GM12878 (cell line): ENCODE measurements at regions not wholly inside any gene's neighbourhood (a gene's known extent, or its start where the extent isn't known, plus 50 kb on each side); places are given as distances from the start of the nearest gene placed in this dataset.
"Not testable (repeated sequence)": the region's sequence is repeated elsewhere in the genome, so short reads cannot be mapped to it uniquely, and the experiment has no call there.

Experiments
- ATAC-seq: fragments of 200-7000 bp; cut with Tn5 transposase; 3 replicates; pipeline ENCODE4 v1.9.1; 2020; ENCODE audit warnings: mild to moderate bottlenecking, moderate library complexity
- BruUV-seq: library from RNA; stranded (reverse); fragments of 400-500 nt; replicated peaks from 2 replicates; lab custom pipeline; 2021; lab: Mats Ljungman, UMichigan
- CTCF ChIA-PET: fragments of 300-600 bp; sonication (Branson Sonifier 250); formaldehyde crosslinking; extraction: SDS; loops from one replicate; lab custom pipeline; 2021; ENCODE audit warnings: inconsistent platforms; lab: Yijun Ruan, JAX
- POLR2A ChIA-PET: fragments of 350-600 bp; formaldehyde crosslinking; extraction: SDS; loops from one replicate; lab custom pipeline; 2021; ENCODE audit warnings: inconsistent platforms; lab: Charles Lee
- RAD21 ChIA-PET: fragments of 300-600 bp; sonication (Branson Sonifier 250); formaldehyde crosslinking; loops from one replicate; lab custom pipeline; 2023; ENCODE audit warnings: antibody characterized with exemption; ENCODE audit not compliant: unreplicated experiment; lab: Charles Lee
- SMC1A ChIA-PET: fragments of 300-600 bp; sonication (Branson Sonifier 250); formaldehyde crosslinking; loops from one replicate; lab custom pipeline; 2023; ENCODE audit not compliant: unreplicated experiment, uncharacterized antibody; lab: Charles Lee
- DNase-seq: peaks from one replicate; pipeline ENCODE4 v3.0.0-alpha.2; 2011; ENCODE audit warnings: low read depth, low spot score
- FAIRE-seq: peaks from 3 replicates; lab custom pipeline; 2011; peaks lifted over from hg19 to GRCh38; lab: Jason Lieb, UNC
- H2AFZ ChIP-seq: 2 replicates; pipeline ENCODE4 v1.6.0; 2011; ENCODE audit warnings: low read depth, low read length, control low read depth; ENCODE audit not compliant: control insufficient read depth
- H3K27ac ChIP-seq: 2 replicates; pipeline ENCODE4 v1.5.1; 2011; ENCODE audit warnings: control low read depth; ENCODE audit not compliant: control insufficient read depth, insufficient read depth
- H3K27me3 ChIP-seq, 2 experiments: replicated peaks in 1 of 2; 2 replicates each; pipeline versions ENCODE4 v1.6.0 to v1.6.1; 2011; ENCODE audit warnings: low read length in 1 of 2; ENCODE audit not compliant: control insufficient read depth in 2 of 2, insufficient read depth in 2 of 2
- H3K36me3 ChIP-seq, 2 experiments: 2 replicates each; pipeline ENCODE4 v1.5.1; 2011; ENCODE audit warnings: low read length in 1 of 2; ENCODE audit not compliant: control insufficient read depth in 2 of 2, insufficient read depth in 2 of 2
- H3K4me1 ChIP-seq: 2 replicates; pipeline ENCODE4 v1.6.1; 2011; ENCODE audit warnings: mild to moderate bottlenecking, low read length, moderate library complexity, mixed read lengths; ENCODE audit not compliant: control insufficient read depth, insufficient read depth
- H3K4me2 ChIP-seq: 2 replicates; pipeline ENCODE4 v1.6.0; 2011; ENCODE audit warnings: control low read depth; ENCODE audit not compliant: control insufficient read depth, insufficient read depth
- H3K4me3 ChIP-seq: fragments of 200-600 bp; sonication (generic); 2 replicates; pipeline ENCODE4 v1.5.1; 2016
- H3K79me2 ChIP-seq: 2 replicates; pipeline ENCODE4 v1.6.0; 2011; ENCODE audit warnings: low read length; ENCODE audit not compliant: control insufficient read depth, insufficient read depth
- H3K9ac ChIP-seq: 2 replicates; pipeline ENCODE4 v1.8.0; 2011; ENCODE audit warnings: low read length, control low read depth, mixed read lengths; ENCODE audit not compliant: control insufficient read depth, insufficient read depth
- H3K9me3 ChIP-seq: replicated peaks from 3 replicates; pipeline ENCODE4 v1.5.1; 2011; ENCODE audit warnings: mild to moderate bottlenecking, low read length; ENCODE audit not compliant: control insufficient read depth, insufficient read depth
- H4K20me1 ChIP-seq: 2 replicates; pipeline ENCODE4 v1.6.0; 2011; ENCODE audit not compliant: control insufficient read depth, insufficient read depth
- WGBS: methylation state at CpG from one replicate; pipeline ENCODE4 v1.1.6; 2016; ENCODE audit warnings: low lambda C conversion rate; ENCODE audit not compliant: insufficient replicate concordance, insufficient coverage; ENCODE audit errors: missing lambda C conversion rate; 5-methylcytosine and 5-hydroxymethylcytosine counted together
- in situ Hi-C: fragments of 300-500 bp; cut with MboI; formaldehyde crosslinking; loops from 9 replicates; pipeline ENCODE4 v1.14.3; 2018; ENCODE audit warnings: mixed read lengths
- intact Hi-C: fragments of 100-400 bp; cut with micrococcal nuclease; formaldehyde crosslinking; loops from one replicate; pipeline ENCODE4 v1.14.2; 2022; ENCODE audit not compliant: unreplicated experiment

GRCh38 chr1:121042882-121043281, 141.3 kb downstream of the FAM72B start:
- SMC1A ChIA-PET, H3K4me1 ChIP-seq, intact Hi-C loops, ATAC-seq, H3K9ac ChIP-seq, H3K36me3 ChIP-seq, in situ Hi-C loops, H3K27ac ChIP-seq, BruUV-seq, H3K4me3 ChIP-seq, RAD21 ChIA-PET, H3K4me2 ChIP-seq, H3K27me3 ChIP-seq, DNase-seq, H4K20me1 ChIP-seq, H3K9me3 ChIP-seq, CTCF ChIA-PET, H3K79me2 ChIP-seq, FAIRE-seq, H2AFZ ChIP-seq, POLR2A ChIA-PET: not testable (repeated sequence)
- WGBS: 0% methylated on average over 1 of the region's 2 CpGs

DNA sequence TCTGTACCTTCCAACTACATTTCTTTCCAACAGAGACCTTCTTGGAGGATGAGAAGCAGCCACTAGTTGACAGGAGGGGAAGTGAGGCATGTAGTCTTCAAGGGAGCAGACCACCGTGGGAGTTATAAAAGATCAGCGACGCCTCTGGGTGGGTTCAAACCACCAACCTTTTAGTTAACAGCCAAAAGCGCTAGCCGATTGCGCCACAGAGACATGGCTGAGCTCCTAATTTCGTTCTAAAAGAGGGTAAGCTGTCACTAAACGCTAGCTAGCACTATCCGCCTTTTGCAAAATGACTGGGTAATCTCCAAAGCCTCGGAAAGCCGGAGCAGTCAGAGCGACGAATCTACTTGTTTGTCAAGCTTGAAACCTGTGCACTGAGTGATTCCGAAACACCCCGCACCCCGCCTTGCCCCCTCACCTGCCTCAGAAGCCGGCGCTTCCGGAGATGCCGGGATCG, 135.8 kb downstream of the FAM72B start:
- H2AFZ ChIP-seq, H3K27me3 ChIP-seq, POLR2A ChIA-PET, intact Hi-C loops, H4K20me1 ChIP-seq, H3K79me2 ChIP-seq, H3K9ac ChIP-seq, RAD21 ChIA-PET, H3K27ac ChIP-seq, H3K4me3 ChIP-seq, H3K4me1 ChIP-seq, H3K36me3 ChIP-seq, H3K9me3 ChIP-seq, CTCF ChIA-PET, FAIRE-seq, H3K4me2 ChIP-seq, SMC1A ChIA-PET, BruUV-seq, in situ Hi-C loops: not testable (repeated sequence)
- DNase-seq (peak; percentile 1), ATAC-seq (peak; percentile 68)
- WGBS: 0% methylated on average over 17 of the region's 21 CpGs

DNA sequence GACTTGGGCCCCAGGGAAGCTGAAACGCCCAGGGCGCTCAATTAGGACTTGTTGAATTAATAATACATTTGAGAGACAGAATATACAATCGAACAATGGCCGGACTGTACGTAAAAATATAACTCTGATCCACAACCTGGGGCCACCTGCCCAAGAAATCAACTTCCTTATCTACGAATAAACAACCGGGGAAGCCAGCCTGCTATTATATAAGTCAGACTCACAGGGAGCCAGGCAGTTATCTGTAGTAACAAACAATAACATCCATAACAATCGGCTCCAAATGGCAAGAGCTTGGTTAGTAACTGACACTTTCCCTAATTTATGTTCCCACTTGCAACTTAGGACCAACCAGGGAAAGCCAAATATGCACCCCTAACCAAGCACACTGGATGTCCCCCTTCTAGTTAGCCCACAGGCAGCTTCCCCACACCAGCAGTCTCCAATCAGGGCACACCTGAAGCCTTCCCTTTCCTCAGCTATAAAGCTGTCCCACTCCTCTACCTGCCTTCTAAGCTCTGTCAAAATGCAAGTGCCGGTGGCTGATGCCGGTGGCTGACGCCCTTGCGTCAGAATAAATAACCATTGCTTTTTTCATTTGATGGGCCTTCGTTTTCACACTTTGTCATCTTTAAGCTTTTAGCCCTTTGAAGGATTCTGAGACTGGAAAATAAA, 135.2 kb downstream of the FAM72B start:
- ATAC-seq: peak; percentile 44
- FAIRE-seq, H3K27me3 ChIP-seq, BruUV-seq, H3K4me2 ChIP-seq, H3K9me3 ChIP-seq, intact Hi-C loops, CTCF ChIA-PET, H3K79me2 ChIP-seq, H3K4me3 ChIP-seq, H2AFZ ChIP-seq, RAD21 ChIA-PET, H3K36me3 ChIP-seq, in situ Hi-C loops, DNase-seq, H3K9ac ChIP-seq, H3K4me1 ChIP-seq, SMC1A ChIA-PET, H4K20me1 ChIP-seq, POLR2A ChIA-PET, H3K27ac ChIP-seq: not testable (repeated sequence)
- 6% methylated on average over 7 of the region's 13 CpGs for WGBS

DNA sequence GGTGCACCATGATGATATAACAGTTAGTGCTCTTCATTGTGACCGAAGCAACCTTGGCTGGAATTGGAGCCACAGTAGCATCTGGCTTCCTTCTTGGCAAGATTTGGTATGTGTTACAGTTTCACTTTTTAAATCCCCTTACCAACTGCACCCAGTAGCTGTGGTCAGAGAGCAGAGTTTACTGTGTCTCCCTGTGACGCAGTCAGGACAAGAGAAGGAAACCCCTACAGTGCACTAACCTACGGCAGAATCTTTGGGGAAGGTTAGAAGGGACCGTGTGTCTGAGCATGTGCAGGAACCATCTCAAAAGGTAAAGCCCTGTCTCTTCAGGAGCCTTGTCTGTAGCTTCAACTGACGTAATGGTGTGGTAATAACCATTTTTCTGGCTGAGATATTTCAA, 134.0 kb downstream of the FAM72B start:
- FAIRE-seq, H3K4me2 ChIP-seq, H3K79me2 ChIP-seq, SMC1A ChIA-PET, RAD21 ChIA-PET, CTCF ChIA-PET, H3K9ac ChIP-seq, DNase-seq, H3K27ac ChIP-seq, ATAC-seq, H3K36me3 ChIP-seq, H3K27me3 ChIP-seq, H3K4me1 ChIP-seq, in situ Hi-C loops, BruUV-seq, H3K4me3 ChIP-seq, intact Hi-C loops, POLR2A ChIA-PET, H3K9me3 ChIP-seq, H2AFZ ChIP-seq, H4K20me1 ChIP-seq: not testable (repeated sequence)
- 34% methylated on average over 5 of the region's 5 CpGs for WGBS
